Pancreas (tissue), 10 donors: ENCODE measurements at regions not wholly inside any gene's neighbourhood (a gene's known extent, or its start where the extent isn't known, plus 50 kb on each side); places are given as distances from the start of the nearest gene placed in this dataset.
"Not testable (repeated sequence)": the region's sequence is repeated elsewhere in the genome, so short reads cannot be mapped to it uniquely, and the experiment has no call there.

Experiments
- ATAC-seq, 4 donors: fragments of 200-7000 bp; cut with Tn5 transposase; one replicate each; pipeline versions ENCODE4 v1.8.0 to v1.9.1; 2020; ENCODE audit warnings: mild to moderate bottlenecking in 4 of 4, moderate library complexity in 4 of 4
- DNase-seq, 6 donors: peaks; one replicate each; pipeline ENCODE4 v3.0.0-alpha.2; 2020
- FAIRE-seq: peaks from 2 replicates; lab custom pipeline; 2012; peaks lifted over from hg19 to GRCh38; lab: Jason Lieb, UNC
- H3K27ac ChIP-seq, 4 donors: fragments of 200-600 bp; sonication (generic); 1 replicate in 3 of 4; 2 replicates in 1 of 4; pipeline versions ENCODE4 v1.5.0 to v1.8.0; 2020
- H3K27me3 ChIP-seq, 4 donors: fragments of 200-600 bp; one replicate each; pipeline ENCODE4 v1.8.0; 2021
- H3K36me3 ChIP-seq, 3 donors: fragments of 200-600 bp; sonication (generic) in 1 of 3; one replicate each; pipeline versions ENCODE4 v1.5.0 to v1.8.0; 2020 to 2021
- H3K4me1 ChIP-seq, 3 donors: fragments of 200-600 bp; one replicate each; pipeline ENCODE4 v1.8.0; 2021
- H3K4me3 ChIP-seq, 4 donors: fragments of 200-600 bp; sonication (generic) in 2 of 4; one replicate each; pipeline versions ENCODE4 v1.5.0 to v1.8.0; 2020 to 2021
- H3K9me3 ChIP-seq, 4 donors: fragments of 200-600 bp; one replicate each; pipeline ENCODE4 v1.8.0; 2021
- WGBS, 2 donors: extraction: QIAGEN DNeasy Blood & Tissue Kit; methylation state at CpG; one replicate each; pipeline ENCODE4 v1.1.7; 2013; 5-methylcytosine and 5-hydroxymethylcytosine counted together
- intact Hi-C, 3 donors: fragments of 100-400 bp; cut with DNase I; formaldehyde crosslinking; loops; one replicate each; pipeline versions ENCODE4 v1.11.1 to v1.14.2; 2022
- TF ChIP-seq, protein P1 (sequence below), 4 donors: fragments of 200-600 bp; sonication (generic) in 3 of 4; IDR thresholded peaks; one replicate each; pipeline versions ENCODE4 v1.5.0 to v1.8.0; 2021; ENCODE audit warnings: antibody characterized with exemption in 4 of 4
- donor health status: healthy with polysubstance abuse.
- donor health status: DM: no; HTN: no; CAD: no; lungs with moderate emphysema.
- donor health status: DM: no; HTN: no; CAD: no.
- donor health status: control.
- donor health status: control.
- donor health status: Bipolar disorder and iron deficiency.
- donor health status: DM: yes; HTN: yes; CAD: no.
- donor health status: DM: no; HTN: no; CAD: no.
- donor health status: DM: no; HTN: no; CAD: no.
- donor health status: DM: yes; HTN: yes; CAD: no.

DNA sequence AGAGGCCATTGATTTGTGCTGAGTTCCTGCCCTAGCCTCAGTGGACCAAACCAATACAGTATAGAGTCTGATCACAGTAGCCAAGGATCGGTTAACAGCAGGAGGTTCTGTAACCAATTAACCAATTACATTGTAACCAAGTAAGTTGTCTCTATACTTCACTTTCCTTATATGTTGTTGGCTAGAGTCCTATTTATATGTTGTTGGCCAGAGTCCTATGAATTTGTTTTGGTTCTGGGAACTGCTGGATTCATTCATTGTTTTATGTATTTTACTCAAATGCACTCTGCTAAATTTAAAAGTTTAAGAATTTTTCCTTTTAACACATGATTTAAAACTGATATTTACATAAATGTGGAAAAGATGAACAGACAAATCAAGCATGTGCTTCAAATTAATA is 597.4 kb upstream of the HS3ST5 start:
- 89 to 90% methylated on average over 1 of the region's 1 CpG for WGBS, 2 donors
- Histone ChIP-seq H3K27ac (no peak overlapping the region), H3K36me3 (no peaks in the 10 kb centered on the region), H3K27me3 (no peaks in the 10 kb centered on the region), H3K4me1 (no peaks in the 10 kb centered on the region), H3K4me3 (no peak overlapping the region), H3K9me3 (no peaks in the 10 kb centered on the region)
- no peak for FAIRE-seq
- no peak for DNase-seq
- intact Hi-C loops: no loop called here
- TF ChIP-seq, protein P1, sequence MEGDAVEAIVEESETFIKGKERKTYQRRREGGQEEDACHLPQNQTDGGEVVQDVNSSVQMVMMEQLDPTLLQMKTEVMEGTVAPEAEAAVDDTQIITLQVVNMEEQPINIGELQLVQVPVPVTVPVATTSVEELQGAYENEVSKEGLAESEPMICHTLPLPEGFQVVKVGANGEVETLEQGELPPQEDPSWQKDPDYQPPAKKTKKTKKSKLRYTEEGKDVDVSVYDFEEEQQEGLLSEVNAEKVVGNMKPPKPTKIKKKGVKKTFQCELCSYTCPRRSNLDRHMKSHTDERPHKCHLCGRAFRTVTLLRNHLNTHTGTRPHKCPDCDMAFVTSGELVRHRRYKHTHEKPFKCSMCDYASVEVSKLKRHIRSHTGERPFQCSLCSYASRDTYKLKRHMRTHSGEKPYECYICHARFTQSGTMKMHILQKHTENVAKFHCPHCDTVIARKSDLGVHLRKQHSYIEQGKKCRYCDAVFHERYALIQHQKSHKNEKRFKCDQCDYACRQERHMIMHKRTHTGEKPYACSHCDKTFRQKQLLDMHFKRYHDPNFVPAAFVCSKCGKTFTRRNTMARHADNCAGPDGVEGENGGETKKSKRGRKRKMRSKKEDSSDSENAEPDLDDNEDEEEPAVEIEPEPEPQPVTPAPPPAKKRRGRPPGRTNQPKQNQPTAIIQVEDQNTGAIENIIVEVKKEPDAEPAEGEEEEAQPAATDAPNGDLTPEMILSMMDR (IDR thresholded peaks at IDR 0.05): no peak
- ATAC-seq: no peak

GRCh38 chr6:114939630-114940029 is 596.8 kb upstream of the HS3ST5 start:
- DNase-seq: no peak
- Histone ChIP-seq H3K27me3 (no peaks in the 10 kb centered on the region), H3K4me1 (no peaks in the 10 kb centered on the region), H3K27ac (no peak overlapping the region), H3K4me3 (no peak overlapping the region), H3K9me3 (no peaks in the 10 kb centered on the region), H3K36me3 (no peaks in the 10 kb centered on the region)
- no peak for FAIRE-seq
- no peak for ATAC-seq
- 60 to 66% methylated on average over 2 of the region's 2 CpGs for WGBS, 2 donors
- TF ChIP-seq, protein P1 (IDR thresholded peaks at IDR 0.05): no peak
- intact Hi-C loops: no loop called here

- WGBS, 2 donors: 73 to 82% methylated on average over 1 of the region's 1 CpG
- intact Hi-C loops: no loop called here
- ATAC-seq (no peak), FAIRE-seq (no peak), DNase-seq (no peak)
- no peaks in the 10 kb centered on the region for H3K36me3 ChIP-seq
- no peaks in the 10 kb centered on the region for H3K9me3 ChIP-seq
- TF ChIP-seq, protein P1 (IDR thresholded peaks at IDR 0.05): no peak
- no peaks in the 10 kb centered on the region for H3K4me1 ChIP-seq
- no peaks in the 10 kb centered on the region for H3K27me3 ChIP-seq
- H3K27ac ChIP-seq: no peak overlapping the region
- H3K4me3 ChIP-seq: no peak overlapping the region
Measured at GRCh38 chr6:114936080-114936479, 593.3 kb upstream of the HS3ST5 start.

- DNase-seq (no peak), FAIRE-seq (no peak), ATAC-seq (no peak)
- no peaks in the 10 kb centered on the region for H3K9me3 ChIP-seq
- intact Hi-C loops: no loop called here
- H3K27me3 ChIP-seq: no peaks in the 10 kb centered on the region
- 89 to 91% methylated on average over 1 of the region's 1 CpG for WGBS, 2 donors
- H3K27ac ChIP-seq: no peak overlapping the region
- H3K4me1 ChIP-seq: no peaks in the 10 kb centered on the region
- TF ChIP-seq, protein P1 (IDR thresholded peaks at IDR 0.05): no peak
- no peak overlapping the region for H3K4me3 ChIP-seq
- H3K36me3 ChIP-seq: no peaks in the 10 kb centered on the region
Measured at GRCh38 chr6:114934079-114934478, 591.3 kb upstream of the HS3ST5 start.

GRCh38 chr6:114928731-114929130 is 585.9 kb upstream of the HS3ST5 start:
- DNase-seq, FAIRE-seq, H3K9me3 ChIP-seq, ATAC-seq, H3K27ac ChIP-seq, H3K27me3 ChIP-seq, H3K36me3 ChIP-seq, H3K4me3 ChIP-seq, intact Hi-C loops, H3K4me1 ChIP-seq: not testable (repeated sequence)
- WGBS, 2 donors: 74 to 85% methylated on average over 8 of the region's 8 CpGs

GRCh38 chr6:114906096-114906495 is 563.3 kb upstream of the HS3ST5 start:
- intact Hi-C loops: no loop called here
- Histone ChIP-seq H3K27me3 (no peaks in the 10 kb centered on the region), H3K36me3 (no peaks in the 10 kb centered on the region), H3K27ac (no peak overlapping the region), H3K4me3 (no peak overlapping the region), H3K9me3 (no peaks in the 10 kb centered on the region), H3K4me1 (no peaks in the 10 kb centered on the region)
- 75 to 90% methylated on average over 2 of the region's 2 CpGs for WGBS, 2 donors
- FAIRE-seq (no peak), DNase-seq (no peak), ATAC-seq (no peak)
- TF ChIP-seq, protein P1 (IDR thresholded peaks at IDR 0.05): no peak
